Sigmoid colon (tissue), 6 donors: ENCODE measurements at regions not wholly inside any gene's neighbourhood (a gene's known extent, or its start where the extent isn't known, plus 50 kb on each side); places are given as distances from the start of the nearest gene placed in this dataset.

ENCODE experiments used
- DNase-seq: peaks from one replicate; pipeline ENCODE4 v3.0.0-alpha.2; 2019
- H3K27ac ChIP-seq, 4 donors: fragments of 200-600 bp; sonication (generic); one replicate each; pipeline ENCODE4 v1.5.1; 2016 to 2019; ENCODE audit warnings: mild to moderate bottlenecking in 1 of 4
- H3K27me3 ChIP-seq, 3 donors: fragments of 200-600 bp; sonication (generic); one replicate each; pipeline ENCODE4 v1.5.1; 2019; ENCODE audit warnings: mild to moderate bottlenecking in 1 of 3
- H3K36me3 ChIP-seq, 4 donors: fragments of 200-600 bp; sonication (generic); one replicate each; pipeline ENCODE4 v1.5.1; 2016 to 2019
- H3K4me1 ChIP-seq, 4 donors: fragments of 200-600 bp; sonication (generic); one replicate each; pipeline ENCODE4 v1.5.1; 2017 to 2019
- H3K4me3 ChIP-seq, 4 donors: fragments of 200-600 bp; sonication (generic); one replicate each; pipeline ENCODE4 v1.5.1; 2017 to 2019; ENCODE audit warnings: mild to moderate bottlenecking in 2 of 4, moderate library complexity in 1 of 4
- H3K9me3 ChIP-seq, 4 donors: fragments of 200-600 bp in 3 of 4; sonication (generic) in 3 of 4; one replicate each; pipeline versions ENCODE4 v1.5.1 to v1.6.1; 2013 to 2019
- EP300 ChIP-seq, 4 donors: sonication (generic); formaldehyde crosslinking; IDR thresholded peaks; one replicate each; pipeline ENCODE4 v1.6.1; 2017; ENCODE audit warnings: antibody characterized with exemption in 4 of 4
- POLR2A ChIP-seq, 2 donors: fragments of 450-650 bp; IDR thresholded peaks; one replicate each; pipeline ENCODE4 v1.6.1; 2016; ENCODE audit warnings: antibody characterized with exemption in 2 of 2, mild to moderate bottlenecking in 2 of 2, moderate library complexity in 2 of 2
- POLR2AphosphoS5 ChIP-seq, 4 donors: sonication (generic); formaldehyde crosslinking; IDR thresholded peaks; one replicate each; pipeline ENCODE4 v1.6.1; 2017; ENCODE audit warnings: antibody characterized with exemption in 4 of 4
- WGBS, 2 donors: extraction: QIAGEN DNeasy Blood & Tissue Kit; methylation state at CpG; one replicate each; pipeline ENCODE4 v1.1.7; 2013; 5-methylcytosine and 5-hydroxymethylcytosine counted together
- intact Hi-C: fragments of 100-400 bp; cut with DNase I; formaldehyde crosslinking; loops from one replicate; pipeline ENCODE4 v1.15.1; 2023
- TF ChIP-seq, protein P1 (sequence below), 4 experiments: fragments of 450-650 bp in 3 of 4; fragments of 200-600 bp in 1 of 4; IDR thresholded peaks; one replicate each; pipeline ENCODE4 v1.5.1; 2016 to 2019; ENCODE audit warnings: antibody characterized with exemption in 4 of 4, mild to moderate bottlenecking in 3 of 4, moderate library complexity in 2 of 4
- donor health status: healthy with polysubstance abuse.
- donor health status: healthy.

DNA sequence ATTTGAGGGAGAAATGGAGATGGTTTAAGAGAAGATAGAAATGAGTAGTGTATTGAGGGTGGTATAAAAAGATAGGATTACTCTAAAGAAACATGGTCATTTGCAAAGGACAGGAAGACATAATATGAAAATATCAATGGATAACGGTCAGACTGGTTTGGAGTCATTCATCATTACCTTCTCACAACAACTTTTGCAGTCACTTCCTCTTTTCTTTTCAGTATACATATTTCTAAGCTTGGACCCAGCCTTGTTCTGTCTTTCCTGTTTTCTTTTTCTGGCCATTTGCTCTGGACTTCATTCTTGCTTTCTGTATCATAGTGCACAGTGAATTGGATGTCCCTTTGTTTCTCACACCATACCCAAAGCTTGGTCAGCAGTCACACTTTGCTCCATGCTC, 966.5 kb upstream of the TYRP1 start:
- no peaks in the 10 kb centered on the region for H3K36me3 ChIP-seq
- H3K9me3 ChIP-seq = no peaks in the 10 kb centered on the region
- H3K4me1 ChIP-seq = no peaks in the 10 kb centered on the region
- 50 to 71% methylated on average over 1 of the region's 1 CpG for WGBS, 2 donors
- no peak overlapping the region for H3K27ac ChIP-seq
- no peak overlapping the region for H3K4me3 ChIP-seq
- DNase-seq = no peak
- intact Hi-C loops = no loop called here
- H3K27me3 ChIP-seq = no peaks in the 10 kb centered on the region
- no peak for TF ChIP-seq POLR2AphosphoS5 (IDR thresholded peaks at IDR 0.05)
- TF ChIP-seq, protein P1, sequence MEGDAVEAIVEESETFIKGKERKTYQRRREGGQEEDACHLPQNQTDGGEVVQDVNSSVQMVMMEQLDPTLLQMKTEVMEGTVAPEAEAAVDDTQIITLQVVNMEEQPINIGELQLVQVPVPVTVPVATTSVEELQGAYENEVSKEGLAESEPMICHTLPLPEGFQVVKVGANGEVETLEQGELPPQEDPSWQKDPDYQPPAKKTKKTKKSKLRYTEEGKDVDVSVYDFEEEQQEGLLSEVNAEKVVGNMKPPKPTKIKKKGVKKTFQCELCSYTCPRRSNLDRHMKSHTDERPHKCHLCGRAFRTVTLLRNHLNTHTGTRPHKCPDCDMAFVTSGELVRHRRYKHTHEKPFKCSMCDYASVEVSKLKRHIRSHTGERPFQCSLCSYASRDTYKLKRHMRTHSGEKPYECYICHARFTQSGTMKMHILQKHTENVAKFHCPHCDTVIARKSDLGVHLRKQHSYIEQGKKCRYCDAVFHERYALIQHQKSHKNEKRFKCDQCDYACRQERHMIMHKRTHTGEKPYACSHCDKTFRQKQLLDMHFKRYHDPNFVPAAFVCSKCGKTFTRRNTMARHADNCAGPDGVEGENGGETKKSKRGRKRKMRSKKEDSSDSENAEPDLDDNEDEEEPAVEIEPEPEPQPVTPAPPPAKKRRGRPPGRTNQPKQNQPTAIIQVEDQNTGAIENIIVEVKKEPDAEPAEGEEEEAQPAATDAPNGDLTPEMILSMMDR (IDR thresholded peaks at IDR 0.05) = no peak
- no peak for TF ChIP-seq EP300 (IDR thresholded peaks at IDR 0.05)
- TF ChIP-seq POLR2A (IDR thresholded peaks at IDR 0.05) = no peak

DNA sequence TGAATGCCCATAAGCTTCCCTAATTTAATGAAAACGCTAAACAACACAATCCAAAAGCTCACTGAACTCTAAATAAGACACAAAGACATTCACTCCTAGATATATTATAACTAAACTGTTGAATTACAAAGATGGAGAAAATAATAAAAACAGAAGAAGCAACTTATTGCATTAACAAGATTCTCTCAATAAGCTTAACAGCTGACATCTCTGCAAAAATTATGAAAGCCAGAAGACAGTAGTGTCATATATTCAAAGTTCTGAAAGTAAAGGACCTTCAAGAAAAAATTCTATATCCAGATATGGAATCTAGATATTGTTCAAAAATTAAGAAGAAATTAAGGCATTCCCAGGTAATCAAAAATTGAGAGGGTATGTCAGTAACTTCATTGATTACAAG, 957.8 kb upstream of the TYRP1 start:
- Histone ChIP-seq H3K4me1 (no peaks in the 10 kb centered on the region), H3K27me3 (no peaks in the 10 kb centered on the region), H3K36me3 (no peaks in the 10 kb centered on the region), H3K27ac (no peak overlapping the region), H3K4me3 (no peak overlapping the region), H3K9me3 (peaks cover 0 to 5% (median 2%) of the 10 kb centered on the region in 4 donors)
- 76 to 86% methylated on average over 1 of the region's 1 CpG for WGBS, 2 donors
- TF ChIP-seq EP300 (IDR thresholded peaks at IDR 0.05) (no peak), POLR2A (IDR thresholded peaks at IDR 0.05) (no peak), POLR2AphosphoS5 (IDR thresholded peaks at IDR 0.05) (no peak)
- TF ChIP-seq, protein P1 (IDR thresholded peaks at IDR 0.05) = no peak
- intact Hi-C loops = no loop called here
- no peak for DNase-seq

DNA sequence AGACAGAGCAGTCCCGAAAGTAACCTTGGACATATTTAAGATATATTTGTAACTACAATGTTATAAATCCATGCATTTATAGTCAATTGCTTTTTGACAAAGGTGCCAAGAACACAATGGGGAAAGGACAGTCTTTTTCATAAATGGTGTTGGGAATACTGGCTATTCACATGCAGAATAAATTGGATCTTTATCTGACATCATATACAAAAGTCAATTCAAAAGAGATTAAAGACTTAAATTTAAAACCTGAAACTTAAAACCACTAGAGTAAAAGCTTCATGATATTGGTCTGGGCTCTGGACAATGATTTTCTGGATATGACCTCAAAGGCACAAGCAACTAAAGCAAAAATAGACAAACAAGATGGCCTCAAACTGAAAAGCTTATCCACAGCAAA, 950.7 kb upstream of the TYRP1 start:
- intact Hi-C loops = no loop called here
- H3K36me3 ChIP-seq = no peaks in the 10 kb centered on the region
- H3K9me3 ChIP-seq = peaks cover 0 to 5% (median 0%) of the 10 kb centered on the region in 4 donors
- no peak overlapping the region for H3K4me3 ChIP-seq
- no peaks in the 10 kb centered on the region for H3K27me3 ChIP-seq
- H3K4me1 ChIP-seq = no peaks in the 10 kb centered on the region
- no peak overlapping the region for H3K27ac ChIP-seq
- DNase-seq = no peak
- TF ChIP-seq, protein P1 (IDR thresholded peaks at IDR 0.05) = no peak
- TF ChIP-seq EP300 (IDR thresholded peaks at IDR 0.05) (no peak), POLR2A (IDR thresholded peaks at IDR 0.05) (no peak), POLR2AphosphoS5 (IDR thresholded peaks at IDR 0.05) (no peak)
- WGBS, 2 donors = 86 to 90% methylated on average over 1 of the region's 1 CpG

- H3K27me3 ChIP-seq = no peaks in the 10 kb centered on the region
- H3K4me1 ChIP-seq = no peaks in the 10 kb centered on the region
- 78 to 83% methylated on average over 2 of the region's 2 CpGs for WGBS, 2 donors
- no peak for DNase-seq
- H3K27ac ChIP-seq = no peak overlapping the region
- H3K36me3 ChIP-seq = no peaks in the 10 kb centered on the region
- TF ChIP-seq, protein P1 (IDR thresholded peaks at IDR 0.05) = no peak
- TF ChIP-seq EP300 (IDR thresholded peaks at IDR 0.05) (no peak), POLR2A (IDR thresholded peaks at IDR 0.05) (no peak), POLR2AphosphoS5 (IDR thresholded peaks at IDR 0.05) (no peak)
- intact Hi-C loops = no loop called here
- peaks cover 0 to 4% (median 0%) of the 10 kb centered on the region in 4 donors for H3K9me3 ChIP-seq
- no peak overlapping the region for H3K4me3 ChIP-seq
These were observed 949.8 kb upstream of the TYRP1 start for GRCh38 chr9:11743356-11743755.

DNA sequence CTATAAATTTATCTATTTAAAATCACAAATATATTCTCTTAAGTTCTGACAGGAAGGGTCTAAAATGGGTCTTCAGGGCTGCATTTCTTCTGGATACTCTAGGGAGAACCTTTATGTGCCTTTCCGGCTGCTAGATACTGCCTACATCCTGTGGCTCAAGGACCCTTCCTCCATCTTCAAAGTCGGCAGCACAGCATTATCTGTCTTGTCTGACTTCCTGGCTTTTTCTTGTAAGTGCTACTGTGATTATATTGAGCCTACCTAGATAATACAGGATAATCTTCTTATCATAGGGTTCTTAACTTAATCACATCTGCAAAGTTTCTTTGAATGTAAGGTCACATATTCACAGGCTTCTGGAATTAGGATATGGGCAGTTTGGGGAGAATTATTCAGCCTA, 943.8 kb upstream of the TYRP1 start:
- no peak for TF ChIP-seq EP300 (IDR thresholded peaks at IDR 0.05)
- TF ChIP-seq, protein P1 (IDR thresholded peaks at IDR 0.05) = no peak
- TF ChIP-seq POLR2AphosphoS5 (IDR thresholded peaks at IDR 0.05) = no peak
- no peak for TF ChIP-seq POLR2A (IDR thresholded peaks at IDR 0.05)
- intact Hi-C loops = no loop called here
- Histone ChIP-seq H3K27me3 (no peaks in the 10 kb centered on the region), H3K4me1 (no peaks in the 10 kb centered on the region), H3K27ac (no peak overlapping the region), H3K4me3 (no peak overlapping the region), H3K9me3 (no peaks in the 10 kb centered on the region), H3K36me3 (no peaks in the 10 kb centered on the region)
- WGBS, 2 donors = 67 to 74% methylated on average over 2 of the region's 2 CpGs
- DNase-seq = no peak
